ENCODE measurements at regions not wholly inside any gene's neighbourhood (a gene's known extent, or its start where the extent isn't known, plus 50 kb on each side); places are given as distances from the start of the nearest gene placed in this dataset.

GRCh38 chrY:8726616-8727015 is 610.6 kb upstream of the TSPY4 start:
- BruUV-seq (replicated peaks), result no TSS peak
- H3K4me3 ChIP-seq (replicated peaks in 1 of 3; ENCODE audit: insufficient read depth in 1 of 3, low read depth in 2 of 3, low read length in 3 of 3), result no peak overlapping the region
- ChIA-PET POLR2A (no interaction called here), CTCF (ENCODE audit: low intra/inter-chr PET ratio, low total read pairs) (no interaction called here)
- H3K27ac ChIP-seq (ENCODE audit: extremely low read length, insufficient read depth, low read length), result no peak overlapping the region
- no peaks in the 10 kb centered on the region for H3K79me2 ChIP-seq (ENCODE audit: insufficient read depth, low read length)
- H3K27me3 ChIP-seq (ENCODE audit: control insufficient read depth in 1 of 2, insufficient read depth in 2 of 2, low read length in 2 of 2), result no peaks in the 10 kb centered on the region
- H4K20me1 ChIP-seq (ENCODE audit: insufficient read depth, low read length), result no peaks in the 10 kb centered on the region
- H3K9me3 ChIP-seq (ENCODE audit: low read length), result no peaks in the 10 kb centered on the region; the same call in 1 of the 2 replicates
- H3K4me2 ChIP-seq (ENCODE audit: low read depth, low read length), result no peak overlapping the region
- intact Hi-C loops (cut with micrococcal nuclease; ENCODE audit: unreplicated experiment), result no loop called here
- ATAC-seq (no peak), FAIRE-seq (no peak), DNase-seq (ENCODE audit: low spot score) (no peak)
- no peaks in the 10 kb centered on the region for H3K4me1 ChIP-seq (ENCODE audit: insufficient read depth, low read length)
- no peak overlapping the region for H2AFZ ChIP-seq (ENCODE audit: low read length)
- no CpG with 5 or more reads among the region's 6 CpGs for WGBS (ENCODE audit: low lambda C conversion rate)
- no peak overlapping the region for H3K9ac ChIP-seq (ENCODE audit: insufficient read depth, low read depth, low read length)
- H3K36me3 ChIP-seq (replicated peaks in 1 of 2; ENCODE audit: control insufficient read depth in 1 of 2, insufficient read depth in 2 of 2, low read length in 2 of 2), result no peaks in the 10 kb centered on the region
- TF ChIP-seq ZNF296 (CRISPR knock-in tag; conservative IDR thresholded peaks at IDR 0.05) (no peak), NFE2L2 (IDR thresholded peaks at IDR 0.05; ENCODE audit: low read length) (no peak), NR2F6 (IDR thresholded peaks at IDR 0.05) (no peak), NR2F6 (CRISPR knock-in tag; IDR thresholded peaks at IDR 0.05) (no peak), ZBTB2 (CRISPR knock-in tag; IDR thresholded peaks at IDR 0.05; ENCODE audit: low read depth) (no peak), CBFB (CRISPR knock-in tag; IDR thresholded peaks at IDR 0.05) (no peak), HNRNPUL1 (IDR thresholded peaks at IDR 0.05; ENCODE audit: low read depth, low read length) (no peak), PTBP1 (IDR thresholded peaks at IDR 0.05; ENCODE audit: low read depth, low read length, poor library complexity, severe bottlenecking) (no peak), TP53 (CRISPR knock-in tag; conservative IDR thresholded peaks at IDR 0.05) (no peak), ETV5 (CRISPR knock-in tag; IDR thresholded peaks at IDR 0.05; ENCODE audit: borderline replicate concordance) (no peak), SALL2 (CRISPR knock-in tag; IDR thresholded peaks at IDR 0.05) (no peak), ASH2L (IDR thresholded peaks at IDR 0.05; ENCODE audit: insufficient read length, low read depth, low read length) (no peak)
- in situ Hi-C loops (cut with HindIII; ENCODE audit: extremely low pct_ligation_motif_present, low pct_unique_long_range_greater_than_20kb), result loop anchor here (25.0 kb wide), 1 partner anchor 89 kb away; no protein-coding TSS in a partner anchor

All from HepG2 (cell line).